Astrocyte of the spinal cord (primary cell): ENCODE measurements at regions not wholly inside any gene's neighbourhood (a gene's known extent, or its start where the extent isn't known, plus 50 kb on each side); places are given as distances from the start of the nearest gene placed in this dataset.

Source experiments
- DNase-seq: peaks from one replicate; pipeline ENCODE4 v3.0.0; 2011; ENCODE audit warnings: low read depth, low spot score
- H3K4me3 ChIP-seq: 2 replicates; pipeline ENCODE4 v1.5.1; 2011; ENCODE audit warnings: low read depth, mild to moderate bottlenecking, low read length, moderate library complexity
- in situ Hi-C: cut with HindIII; loops from 2 replicates; pipeline ENCODE4 v1.10.0; 2017; ENCODE audit warnings: low sequenced_read_pairs
- TF ChIP-seq, protein P1 (sequence below): IDR thresholded peaks from 2 replicates; pipeline ENCODE4 v1.5.1; 2012; ENCODE audit warnings: low read depth, mild to moderate bottlenecking, low read length, inconsistent platforms

- in situ Hi-C loops, result no loop called here
- no peak for DNase-seq
- TF ChIP-seq, protein P1, sequence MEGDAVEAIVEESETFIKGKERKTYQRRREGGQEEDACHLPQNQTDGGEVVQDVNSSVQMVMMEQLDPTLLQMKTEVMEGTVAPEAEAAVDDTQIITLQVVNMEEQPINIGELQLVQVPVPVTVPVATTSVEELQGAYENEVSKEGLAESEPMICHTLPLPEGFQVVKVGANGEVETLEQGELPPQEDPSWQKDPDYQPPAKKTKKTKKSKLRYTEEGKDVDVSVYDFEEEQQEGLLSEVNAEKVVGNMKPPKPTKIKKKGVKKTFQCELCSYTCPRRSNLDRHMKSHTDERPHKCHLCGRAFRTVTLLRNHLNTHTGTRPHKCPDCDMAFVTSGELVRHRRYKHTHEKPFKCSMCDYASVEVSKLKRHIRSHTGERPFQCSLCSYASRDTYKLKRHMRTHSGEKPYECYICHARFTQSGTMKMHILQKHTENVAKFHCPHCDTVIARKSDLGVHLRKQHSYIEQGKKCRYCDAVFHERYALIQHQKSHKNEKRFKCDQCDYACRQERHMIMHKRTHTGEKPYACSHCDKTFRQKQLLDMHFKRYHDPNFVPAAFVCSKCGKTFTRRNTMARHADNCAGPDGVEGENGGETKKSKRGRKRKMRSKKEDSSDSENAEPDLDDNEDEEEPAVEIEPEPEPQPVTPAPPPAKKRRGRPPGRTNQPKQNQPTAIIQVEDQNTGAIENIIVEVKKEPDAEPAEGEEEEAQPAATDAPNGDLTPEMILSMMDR, result no peak
- no peak overlapping the region for H3K4me3 ChIP-seq
These were observed 183.0 kb downstream of the GBA3 start for GRCh38 chr4:22875587-22876257.

DNA sequence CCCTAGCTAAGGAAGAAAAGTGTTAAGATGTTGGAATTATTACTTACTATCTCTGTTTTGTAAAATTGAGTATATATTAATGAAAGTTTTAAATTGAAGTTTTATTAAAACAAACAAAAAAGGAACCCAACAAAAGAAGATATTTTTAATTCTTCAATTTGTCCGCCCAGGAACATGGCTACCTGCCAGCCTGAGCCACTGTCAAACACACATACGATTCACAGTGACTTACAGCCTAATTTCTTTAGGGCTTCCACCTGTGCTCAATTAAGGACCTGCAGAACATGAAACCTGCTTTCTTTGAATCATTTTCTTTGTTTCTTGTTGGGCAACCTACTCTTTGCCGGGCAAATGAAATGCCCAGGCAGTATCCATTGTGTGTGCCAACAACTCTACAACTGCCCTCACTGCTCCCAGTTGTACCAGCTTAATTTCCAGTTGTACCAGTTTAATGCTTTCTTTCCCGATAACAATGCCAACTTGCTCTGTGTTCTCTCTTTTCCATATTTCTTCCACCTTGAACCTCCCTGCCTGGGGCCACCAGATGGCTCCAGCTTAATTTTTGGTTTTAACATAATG lies 181.7 kb downstream of the GBA3 start:
- H3K4me3 ChIP-seq, result no peak overlapping the region
- in situ Hi-C loops, result no loop called here
- DNase-seq, result no peak
- TF ChIP-seq, protein P1, result no peak

DNA sequence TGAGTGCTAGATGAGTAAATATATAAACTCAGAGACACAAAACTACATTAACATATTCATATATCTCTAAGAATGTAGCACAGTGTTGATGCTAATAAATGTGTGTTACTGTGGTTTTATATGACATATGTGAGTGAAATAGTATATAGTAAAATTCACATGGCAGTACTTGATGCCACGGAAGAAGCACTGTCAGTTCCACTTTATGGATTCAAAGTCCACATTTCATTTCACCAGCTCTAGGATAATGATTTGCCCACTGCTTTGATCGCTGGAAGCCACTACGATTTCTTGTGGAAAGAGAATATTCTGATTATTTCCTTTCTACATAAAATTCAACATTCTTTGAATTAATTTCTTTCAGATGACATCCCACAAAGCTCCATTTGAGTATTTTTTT lies 181.2 kb downstream of the GBA3 start:
- in situ Hi-C loops, result no loop called here
- H3K4me3 ChIP-seq, result no peak overlapping the region
- TF ChIP-seq, protein P1, result no peak
- DNase-seq, result no peak

DNA sequence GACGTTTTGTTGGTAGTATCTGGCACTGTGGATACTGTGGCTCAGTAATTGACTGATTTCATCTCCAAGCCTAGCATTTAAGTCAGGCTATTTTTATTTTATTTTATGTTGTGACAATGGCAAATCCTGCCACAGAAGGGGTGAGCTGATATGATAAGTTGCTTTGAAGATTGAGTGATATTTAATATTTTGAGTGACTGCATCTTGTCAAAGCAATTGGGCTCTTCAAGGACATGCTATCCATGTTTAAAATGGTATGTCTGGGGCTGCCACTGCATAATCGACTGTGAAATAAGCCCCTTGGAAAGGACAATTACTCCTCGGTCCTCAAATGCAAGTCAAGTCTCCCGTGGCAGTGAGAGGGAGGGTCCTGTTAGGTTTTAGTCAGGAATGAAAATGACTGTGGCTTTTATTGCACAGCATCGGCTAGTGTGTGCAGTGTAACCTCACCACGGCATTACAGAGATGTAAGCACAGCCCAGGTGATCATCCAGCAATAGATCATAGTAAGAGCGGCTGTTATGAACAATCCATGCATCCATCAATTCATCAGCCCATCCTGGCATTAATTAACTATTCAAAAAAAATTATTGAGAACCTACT lies 178.2 kb downstream of the GBA3 start:
- DNase-seq, result no peak
- in situ Hi-C loops, result no loop called here
- TF ChIP-seq, protein P1, result no peak
- H3K4me3 ChIP-seq, result no peak overlapping the region

DNA sequence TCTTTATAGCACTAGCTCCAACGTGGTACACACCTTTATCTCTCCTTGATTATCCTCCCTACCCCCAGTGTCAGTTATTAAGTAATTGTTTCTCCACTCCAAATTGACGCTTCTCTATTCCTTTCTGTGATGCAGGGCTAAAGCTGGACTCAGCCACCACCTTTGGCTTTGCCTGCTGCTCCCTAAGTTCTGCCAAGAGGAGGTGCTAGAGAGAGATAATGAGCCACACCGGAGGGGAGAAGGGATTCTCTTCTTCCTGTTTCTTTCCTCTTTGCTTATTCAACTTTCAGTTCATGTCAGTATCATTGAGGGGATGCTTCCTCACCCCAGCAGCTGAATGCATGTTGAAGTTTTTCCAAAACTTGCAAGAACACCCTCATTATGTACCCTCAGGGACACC lies 176.5 kb downstream of the GBA3 start:
- TF ChIP-seq, protein P1, result no peak
- no peak for DNase-seq
- in situ Hi-C loops, result no loop called here
- H3K4me3 ChIP-seq, result no peak overlapping the region
